Upper lobe of right lung (tissue), 1 donor: ENCODE measurements at regions not wholly inside any gene's neighbourhood (a gene's known extent, or its start where the extent isn't known, plus 50 kb on each side); places are given as distances from the start of the nearest gene placed in this dataset.

ENCODE experiments used
- ATAC-seq: fragments of 200-7000 bp; cut with Tn5 transposase; one replicate; pipeline ENCODE4 v1.9.1; 2020; ENCODE audit warnings: mild to moderate bottlenecking, moderate library complexity
- DNase-seq: peaks from one replicate; pipeline ENCODE4 v3.0.0-alpha.2; 2020
- H3K27ac ChIP-seq: fragments of 200-600 bp; one replicate; pipeline ENCODE4 v1.8.0; 2022
- H3K27me3 ChIP-seq: fragments of 200-600 bp; one replicate; pipeline ENCODE4 v1.8.0; 2022; ENCODE audit warnings: mild to moderate bottlenecking
- H3K36me3 ChIP-seq: fragments of 200-600 bp; one replicate; pipeline ENCODE4 v1.8.0; 2022
- H3K4me1 ChIP-seq: fragments of 200-600 bp; one replicate; pipeline ENCODE4 v1.8.0; 2022
- H3K4me3 ChIP-seq: fragments of 200-600 bp; one replicate; pipeline ENCODE4 v1.8.0; 2022; ENCODE audit warnings: mild to moderate bottlenecking
- H3K9me3 ChIP-seq: fragments of 200-600 bp; one replicate; pipeline ENCODE4 v1.8.0; 2022
- CTCF ChIP-seq: fragments of 200-600 bp; IDR thresholded peaks from one replicate; pipeline ENCODE4 v1.8.0; 2022; ENCODE audit warnings: antibody characterized with exemption
- intact Hi-C: fragments of 100-400 bp; cut with DNase I; formaldehyde crosslinking; loops from one replicate; pipeline ENCODE4 v1.11.0; 2022
- donor health status: DM: no; HTN: yes; CAD: no; lungs with severe emphysema.

DNA sequence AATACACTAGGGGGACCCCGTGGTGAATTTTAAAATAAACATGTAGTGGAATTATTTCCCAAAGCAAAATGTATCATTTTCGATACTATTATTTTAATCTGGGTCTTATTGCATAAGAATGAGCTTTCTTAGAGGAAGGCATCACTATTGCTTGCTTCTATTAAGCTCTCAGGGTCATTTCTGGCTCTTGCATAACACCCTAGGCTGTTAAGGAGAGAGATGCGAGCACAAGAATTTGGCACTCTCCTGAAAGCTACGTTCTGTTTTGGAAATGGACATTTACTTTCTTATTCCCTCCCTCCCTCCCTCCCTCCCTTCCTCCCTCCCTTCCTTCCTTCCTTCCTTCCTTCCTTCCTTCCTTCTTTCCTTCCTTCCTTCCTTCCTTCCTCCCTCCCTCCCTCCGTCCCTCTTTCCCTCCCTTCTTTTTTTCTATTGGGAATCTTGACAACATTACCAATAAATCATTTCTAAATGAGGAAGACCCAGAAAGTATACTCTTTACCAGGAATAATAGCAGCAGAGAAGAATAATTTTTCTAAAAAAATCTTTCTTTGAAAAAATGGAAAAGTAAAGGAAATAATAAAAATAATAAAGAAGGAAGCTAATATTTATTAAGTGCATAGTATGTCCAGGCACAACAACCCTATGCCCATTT lies 83.6 kb upstream of the BDNF start:
- ATAC-seq (no peak), DNase-seq (no peak)
- Histone ChIP-seq H3K36me3 (no peaks in the 10 kb centered on the region), H3K27me3 (no peaks in the 10 kb centered on the region), H3K4me3 (no peak overlapping the region), H3K27ac (no peak overlapping the region), H3K9me3 (no peaks in the 10 kb centered on the region), H3K4me1 (no peaks in the 10 kb centered on the region)
- TF ChIP-seq CTCF: no peak
- intact Hi-C loops: no loop called here

DNA sequence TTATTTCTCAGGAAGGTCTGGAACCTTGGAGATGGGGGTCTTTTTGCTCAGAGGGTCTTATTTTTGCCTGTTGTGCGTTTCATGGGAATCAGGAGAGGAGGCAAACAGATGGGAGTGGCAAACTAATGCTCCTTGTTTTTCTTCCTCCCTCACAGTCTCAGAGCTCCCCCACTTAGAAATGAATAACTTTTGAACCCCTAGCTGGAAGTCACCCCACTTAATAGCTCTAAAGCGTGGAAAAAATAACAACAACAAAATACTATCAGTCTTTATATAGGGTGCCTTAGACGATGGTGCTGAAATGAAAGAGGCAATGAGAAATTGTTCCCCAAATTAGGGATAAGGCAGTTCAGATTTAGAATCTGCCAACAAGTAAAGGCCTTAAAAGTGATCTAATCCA lies 76.8 kb upstream of the BDNF start:
- DNase-seq: no peak
- Histone ChIP-seq H3K4me3 (no peak overlapping the region), H3K9me3 (no peaks in the 10 kb centered on the region), H3K27ac (no peak overlapping the region), H3K36me3 (no peaks in the 10 kb centered on the region), H3K27me3 (no peaks in the 10 kb centered on the region), H3K4me1 (no peaks in the 10 kb centered on the region)
- intact Hi-C loops: no loop called here
- no peak for ATAC-seq
- TF ChIP-seq CTCF: no peak

- H3K36me3 ChIP-seq: no peaks in the 10 kb centered on the region
- no peaks in the 10 kb centered on the region for H3K27me3 ChIP-seq
- DNase-seq: no peak
- H3K4me3 ChIP-seq: no peak overlapping the region
- no peak overlapping the region for H3K27ac ChIP-seq
- no peaks in the 10 kb centered on the region for H3K9me3 ChIP-seq
- intact Hi-C loops: no loop called here
- TF ChIP-seq CTCF: no peak
- ATAC-seq: no peak
- no peaks in the 10 kb centered on the region for H3K4me1 ChIP-seq
Observed at GRCh38 chr11:27773884-27774283, 73.6 kb upstream of the BDNF start.

DNA sequence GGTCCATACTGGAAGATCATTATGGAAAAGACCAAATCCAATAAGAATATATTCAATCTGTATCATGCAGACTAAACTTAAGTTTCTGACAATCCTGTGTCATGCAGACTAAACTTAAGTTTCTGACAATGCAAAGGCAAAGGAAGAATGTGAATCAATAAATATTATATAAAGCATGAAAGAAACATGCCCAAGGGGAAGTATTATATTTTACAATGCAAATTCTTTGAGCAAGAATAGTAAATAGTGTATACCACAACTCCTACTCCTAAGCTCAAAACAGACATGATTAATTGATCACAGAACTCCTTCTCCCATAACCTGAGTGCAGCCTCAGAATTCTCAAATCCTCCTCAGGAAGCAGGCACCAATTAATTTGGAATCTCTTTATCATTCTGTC lies 71.3 kb upstream of the BDNF start:
- ATAC-seq: no peak
- TF ChIP-seq CTCF: no peak
- no peaks in the 10 kb centered on the region for H3K36me3 ChIP-seq
- H3K9me3 ChIP-seq: no peaks in the 10 kb centered on the region
- H3K27me3 ChIP-seq: no peaks in the 10 kb centered on the region
- no peak overlapping the region for H3K27ac ChIP-seq
- H3K4me1 ChIP-seq: no peaks in the 10 kb centered on the region
- no peak overlapping the region for H3K4me3 ChIP-seq
- intact Hi-C loops: no loop called here
- DNase-seq: no peak

DNA sequence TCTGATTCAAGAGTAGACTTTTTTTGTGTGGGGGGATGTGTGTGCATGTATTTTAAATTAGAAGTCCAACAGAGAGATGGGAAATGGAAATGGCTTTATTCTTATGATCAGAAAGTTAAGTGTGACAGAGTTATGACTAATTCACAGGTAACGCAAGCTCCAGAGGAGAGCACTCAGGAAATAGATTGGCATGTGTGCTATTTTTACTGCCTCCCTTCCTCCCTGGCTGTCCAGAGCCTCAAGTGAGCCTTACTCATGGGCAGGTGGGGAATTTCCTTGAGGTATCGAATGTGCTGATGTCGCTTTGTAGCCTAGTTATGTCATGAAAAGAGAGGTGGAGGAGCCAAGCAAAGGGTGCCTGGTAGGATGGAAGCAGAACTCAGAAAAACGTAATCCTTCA lies 70.3 kb upstream of the BDNF start:
- ATAC-seq (peak; percentile 89), DNase-seq (no peak)
- no peaks in the 10 kb centered on the region for H3K4me1 ChIP-seq
- intact Hi-C loops: no loop called here
- H3K27me3 ChIP-seq: no peaks in the 10 kb centered on the region
- H3K27ac ChIP-seq: no peak overlapping the region
- H3K4me3 ChIP-seq: no peak overlapping the region
- H3K36me3 ChIP-seq: no peaks in the 10 kb centered on the region
- TF ChIP-seq CTCF: no peak
- H3K9me3 ChIP-seq: no peaks in the 10 kb centered on the region

- DNase-seq (no peak), ATAC-seq (no peak)
- Histone ChIP-seq H3K4me1 (no peaks in the 10 kb centered on the region), H3K36me3 (no peaks in the 10 kb centered on the region), H3K27ac (no peak overlapping the region), H3K27me3 (no peaks in the 10 kb centered on the region), H3K9me3 (no peaks in the 10 kb centered on the region), H3K4me3 (no peak overlapping the region)
- no peak for TF ChIP-seq CTCF
- intact Hi-C loops: no loop called here
Observed at GRCh38 chr11:27763736-27764135, 63.5 kb upstream of the BDNF start.
